Kidney epithelial cell (primary cell): ENCODE measurements at regions not wholly inside any gene's neighbourhood (a gene's known extent, or its start where the extent isn't known, plus 50 kb on each side); places are given as distances from the start of the nearest gene placed in this dataset.

ENCODE experiments used
- DNase-seq: peaks from one replicate; pipeline ENCODE4 v3.0.0-alpha.2; 2010; ENCODE audit warnings: low read depth
- H3K27me3 ChIP-seq: 2 replicates; pipeline ENCODE4 v1.6.0; 2011; ENCODE audit warnings: low read length; ENCODE audit not compliant: control insufficient read depth, insufficient read depth
- H3K36me3 ChIP-seq: 2 replicates; pipeline ENCODE4 v1.5.1; 2011; ENCODE audit warnings: low read length; ENCODE audit not compliant: control insufficient read depth, insufficient read depth
- H3K4me3 ChIP-seq: 2 replicates; pipeline ENCODE4 v1.5.1; 2011; ENCODE audit warnings: low read depth, mild to moderate bottlenecking, control low read depth, low read length
- CTCF ChIP-seq: IDR thresholded peaks from 2 replicates; pipeline ENCODE4 v1.5.1; 2011; ENCODE audit warnings: mild to moderate bottlenecking, moderate library complexity, low read length, control low read depth, inconsistent platforms; ENCODE audit not compliant: insufficient read depth, poor library complexity, severe bottlenecking

- no peak for TF ChIP-seq CTCF
- H3K4me3 ChIP-seq = no peak overlapping the region
- DNase-seq = no peak
- no peaks in the 10 kb centered on the region for H3K36me3 ChIP-seq
- no peaks in the 10 kb centered on the region for H3K27me3 ChIP-seq
Measured at GRCh38 chr14:61110316-61111082, 129.5 kb downstream of the SLC38A6 start.

- Histone ChIP-seq H3K36me3 (no peaks in the 10 kb centered on the region), H3K27me3 (no peaks in the 10 kb centered on the region), H3K4me3 (no peak overlapping the region)
- DNase-seq = no peak
- no peak for TF ChIP-seq CTCF
Measured at GRCh38 chr14:61109288-61109687, 128.2 kb downstream of the SLC38A6 start.

- no peak for DNase-seq
- Histone ChIP-seq H3K27me3 (no peaks in the 10 kb centered on the region), H3K36me3 (no peaks in the 10 kb centered on the region), H3K4me3 (no peak overlapping the region)
- no peak for TF ChIP-seq CTCF
Measured at GRCh38 chr14:61108496-61109141, 127.6 kb downstream of the SLC38A6 start.

- DNase-seq = no peak
- H3K36me3 ChIP-seq = no peaks in the 10 kb centered on the region
- no peaks in the 10 kb centered on the region for H3K27me3 ChIP-seq
- H3K4me3 ChIP-seq = no peak overlapping the region
- TF ChIP-seq CTCF = no peak
Measured at GRCh38 chr14:61107869-61108493, 126.9 kb downstream of the SLC38A6 start.

DNA sequence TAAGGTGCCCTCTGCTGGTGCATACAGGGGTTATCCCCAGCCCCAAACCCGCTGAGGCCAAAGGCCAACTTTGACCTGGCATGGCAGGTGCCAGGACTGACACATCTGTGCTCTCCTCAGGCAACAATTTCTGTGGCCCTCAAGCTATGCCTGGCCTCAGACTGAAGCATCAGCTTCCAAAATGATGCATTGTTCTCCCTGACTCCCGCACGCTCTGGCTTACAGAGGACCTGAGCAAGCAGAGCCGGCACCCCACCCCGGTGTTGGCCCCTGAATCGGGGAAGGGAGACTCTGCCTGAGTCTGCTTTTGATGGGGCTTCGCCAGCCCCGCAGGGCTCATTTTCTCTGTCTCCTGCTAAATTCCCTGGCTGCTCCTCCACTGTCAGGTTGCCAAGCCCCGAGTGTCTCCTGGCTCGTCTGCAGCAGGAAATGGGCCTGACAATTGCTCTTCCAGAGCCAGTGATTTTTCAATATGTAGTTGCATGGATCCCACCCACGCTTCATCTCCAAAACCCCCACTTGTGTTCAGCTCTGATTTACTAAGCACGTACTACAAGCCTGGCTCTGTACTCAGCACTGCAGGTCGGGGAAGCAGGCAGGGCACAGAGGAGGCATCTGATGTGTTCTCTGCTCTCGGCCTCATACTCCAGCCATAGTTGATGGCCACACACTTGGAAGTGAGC is 126.1 kb downstream of the SLC38A6 start:
- H3K27me3 ChIP-seq = no peaks in the 10 kb centered on the region
- H3K36me3 ChIP-seq = no peaks in the 10 kb centered on the region
- TF ChIP-seq CTCF = peak; percentile 18
- no peak overlapping the region for H3K4me3 ChIP-seq
- DNase-seq = no peak
